ENCODE measurements at regions not wholly inside any gene's neighbourhood (a gene's known extent, or its start where the extent isn't known, plus 50 kb on each side); places are given as distances from the start of the nearest gene placed in this dataset.

GRCh38 chr10:131657985-131658330, 242.8 kb upstream of the PPP2R2D start:
- Histone ChIP-seq H3K36me3 (ENCODE audit: control insufficient read depth in 2 of 3, insufficient read depth in 3 of 3, low read length in 3 of 3) (no peaks in the 10 kb centered on the region), H3K27me3 (ENCODE audit: control insufficient read depth in 2 of 2, insufficient read depth in 2 of 2, low read length in 2 of 2) (no peaks in the 10 kb centered on the region), H3K4me1 (ENCODE audit: control insufficient read depth in 2 of 2, insufficient read depth in 2 of 2, low read length in 2 of 2) (no peaks in the 10 kb centered on the region), H3K9me3 (ENCODE audit: control insufficient read depth in 2 of 3, low read length in 3 of 3) (no peaks in the 10 kb centered on the region), H3K27ac (ENCODE audit: low read depth, low read length) (no peak overlapping the region), H3K4me3 (ENCODE audit: low read length) (no peak overlapping the region)
- ChIA-PET CTCF (no interaction called here), POLR2A (no interaction called here)
- Mint-ChIP-seq H3K4me1 (no peaks in the 10 kb centered on the region), H3K9me3 (peaks cover 0 to 9% (median 4%) of the 10 kb centered on the region in 11 donors), H3K4me3 (no peak overlapping the region), H3K27ac (no peak overlapping the region), H3K36me3 (peaks cover 0 to 6% (median 0%) of the 10 kb centered on the region in 5 donors), H3K27me3 (peaks cover 0 to 20% (median 7%) of the 10 kb centered on the region in 5 donors)
- intact Hi-C loops (cut with micrococcal nuclease) = no loop called here
- no peak for DNase-seq
- ATAC-seq = no peak

GRCh38 chr10:131658476-131659110, 242.2 kb upstream of the PPP2R2D start:
- no peak for ATAC-seq
- H3K4me3 Mint-ChIP-seq = no peak overlapping the region
- H3K4me1 Mint-ChIP-seq = peaks cover 0 to 2% (median 0%) of the 10 kb centered on the region in 7 donors

GRCh38 chr10:131660427-131660826, 240.4 kb upstream of the PPP2R2D start:
- intact Hi-C loops (cut with micrococcal nuclease) = no loop called here
- no peak for ATAC-seq
- POLR2A ChIA-PET = no interaction called here
- peaks cover 0 to 11% (median 3%) of the 10 kb centered on the region in 11 donors for H3K9me3 Mint-ChIP-seq
- Histone ChIP-seq H3K36me3 (ENCODE audit: control insufficient read depth in 2 of 3, insufficient read depth in 3 of 3, low read length in 3 of 3) (no peaks in the 10 kb centered on the region), H3K4me3 (ENCODE audit: low read length) (no peak overlapping the region), H3K9me3 (ENCODE audit: control insufficient read depth in 2 of 3, low read length in 3 of 3) (no peaks in the 10 kb centered on the region), H3K27ac (ENCODE audit: low read depth, low read length) (no peak overlapping the region), H3K27me3 (ENCODE audit: control insufficient read depth in 2 of 2, insufficient read depth in 2 of 2, low read length in 2 of 2) (no peaks in the 10 kb centered on the region), H3K4me1 (ENCODE audit: control insufficient read depth in 2 of 2, insufficient read depth in 2 of 2, low read length in 2 of 2) (no peaks in the 10 kb centered on the region)
- no peak for DNase-seq
- no peak overlapping the region for H3K4me3 Mint-ChIP-seq
- CTCF ChIA-PET = no interaction called here
- peaks cover 0 to 2% (median 0%) of the 10 kb centered on the region in 7 donors for H3K4me1 Mint-ChIP-seq
- no peaks in the 10 kb centered on the region for H3K36me3 Mint-ChIP-seq
- H3K27me3 Mint-ChIP-seq = peaks cover 0 to 14% (median 8%) of the 10 kb centered on the region in 5 donors
- no peak overlapping the region for H3K27ac Mint-ChIP-seq

More at GRCh38 chr10:131658476-131659110, 242.2 kb upstream of the PPP2R2D start:
- intact Hi-C loops (cut with micrococcal nuclease) = no loop called here
- ChIA-PET POLR2A (no interaction called here), CTCF (no interaction called here)
- H3K4me1 ChIP-seq (ENCODE audit: control insufficient read depth in 2 of 2, insufficient read depth in 2 of 2, low read length in 2 of 2) = no peaks in the 10 kb centered on the region
- H3K4me3 ChIP-seq (ENCODE audit: low read length) = no peak overlapping the region
- Mint-ChIP-seq H3K27me3 (peaks cover 0 to 18% (median 11%) of the 10 kb centered on the region in 5 donors), H3K27ac (no peak overlapping the region), H3K36me3 (peaks cover 0 to 6% (median 0%) of the 10 kb centered on the region in 5 donors), H3K9me3 (peaks cover 0 to 9% (median 4%) of the 10 kb centered on the region in 11 donors)
- no peaks in the 10 kb centered on the region for H3K9me3 ChIP-seq (ENCODE audit: control insufficient read depth in 2 of 3, low read length in 3 of 3)
- H3K27me3 ChIP-seq (ENCODE audit: control insufficient read depth in 2 of 2, insufficient read depth in 2 of 2, low read length in 2 of 2) = no peaks in the 10 kb centered on the region
- H3K36me3 ChIP-seq (ENCODE audit: control insufficient read depth in 2 of 3, insufficient read depth in 3 of 3, low read length in 3 of 3) = no peaks in the 10 kb centered on the region
- DNase-seq = no peak
- H3K27ac ChIP-seq (ENCODE audit: low read depth, low read length) = no peak overlapping the region

- H3K9me3 ChIP-seq (ENCODE audit: control insufficient read depth in 2 of 3, low read length in 3 of 3) = no peaks in the 10 kb centered on the region
- intact Hi-C loops (cut with micrococcal nuclease) = no loop called here
- no peaks in the 10 kb centered on the region for H3K27me3 ChIP-seq (ENCODE audit: control insufficient read depth in 2 of 2, insufficient read depth in 2 of 2, low read length in 2 of 2)
- Mint-ChIP-seq H3K4me3 (no peak overlapping the region), H3K27me3 (peaks cover 0 to 20% (median 8%) of the 10 kb centered on the region in 5 donors), H3K4me1 (peaks cover 0 to 2% (median 0%) of the 10 kb centered on the region in 7 donors), H3K27ac (no peak overlapping the region), H3K9me3 (peaks cover 0 to 15% (median 4%) of the 10 kb centered on the region in 11 donors), H3K36me3 (no peaks in the 10 kb centered on the region)
- H3K27ac ChIP-seq (ENCODE audit: low read depth, low read length) = no peak overlapping the region
- no peak overlapping the region for H3K4me3 ChIP-seq (ENCODE audit: low read length)
- ATAC-seq (no peak), DNase-seq (no peak)
- H3K36me3 ChIP-seq (ENCODE audit: control insufficient read depth in 2 of 3, insufficient read depth in 3 of 3, low read length in 3 of 3) = no peaks in the 10 kb centered on the region
- ChIA-PET POLR2A (no interaction called here), CTCF (no interaction called here)
- H3K4me1 ChIP-seq (ENCODE audit: control insufficient read depth in 2 of 2, insufficient read depth in 2 of 2, low read length in 2 of 2) = no peaks in the 10 kb centered on the region
Observed at GRCh38 chr10:131662851-131663250, 238.0 kb upstream of the PPP2R2D start.

GRCh38 chr10:131663351-131663750, 237.5 kb upstream of the PPP2R2D start:
- ChIA-PET POLR2A (no interaction called here), CTCF (no interaction called here)
- ATAC-seq (no peak), DNase-seq (no peak)
- Mint-ChIP-seq H3K9me3 (peaks cover 0 to 15% (median 4%) of the 10 kb centered on the region in 11 donors), H3K4me1 (peaks cover 0 to 2% (median 0%) of the 10 kb centered on the region in 7 donors), H3K27me3 (peaks cover 0 to 23% (median 8%) of the 10 kb centered on the region in 5 donors), H3K36me3 (no peaks in the 10 kb centered on the region), H3K4me3 (no peak overlapping the region), H3K27ac (no peak overlapping the region)
- no peaks in the 10 kb centered on the region for H3K9me3 ChIP-seq (ENCODE audit: control insufficient read depth in 2 of 3, low read length in 3 of 3)
- H3K36me3 ChIP-seq (ENCODE audit: control insufficient read depth in 2 of 3, insufficient read depth in 3 of 3, low read length in 3 of 3) = no peaks in the 10 kb centered on the region
- no peaks in the 10 kb centered on the region for H3K27me3 ChIP-seq (ENCODE audit: control insufficient read depth in 2 of 2, insufficient read depth in 2 of 2, low read length in 2 of 2)
- H3K4me1 ChIP-seq (ENCODE audit: control insufficient read depth in 2 of 2, insufficient read depth in 2 of 2, low read length in 2 of 2) = no peaks in the 10 kb centered on the region
- no peak overlapping the region for H3K27ac ChIP-seq (ENCODE audit: low read depth, low read length)
- H3K4me3 ChIP-seq (ENCODE audit: low read length) = no peak overlapping the region
- intact Hi-C loops (cut with micrococcal nuclease) = no loop called here

GRCh38 chr10:131666091-131666490, 234.7 kb upstream of the PPP2R2D start:
- Histone ChIP-seq H3K4me1 (ENCODE audit: control insufficient read depth in 2 of 2, insufficient read depth in 2 of 2, low read length in 2 of 2) (no peaks in the 10 kb centered on the region), H3K9me3 (ENCODE audit: control insufficient read depth in 2 of 3, low read length in 3 of 3) (peaks cover 0 to 3% (median 0%) of the 10 kb centered on the region in 3 experiments), H3K27me3 (ENCODE audit: control insufficient read depth in 2 of 2, insufficient read depth in 2 of 2, low read length in 2 of 2) (no peaks in the 10 kb centered on the region), H3K36me3 (ENCODE audit: control insufficient read depth in 2 of 3, insufficient read depth in 3 of 3, low read length in 3 of 3) (no peaks in the 10 kb centered on the region), H3K27ac (ENCODE audit: low read depth, low read length) (no peak overlapping the region), H3K4me3 (ENCODE audit: low read length) (no peak overlapping the region)
- peaks cover 0 to 10% (median 4%) of the 10 kb centered on the region in 11 donors for H3K9me3 Mint-ChIP-seq
- no peak overlapping the region for H3K27ac Mint-ChIP-seq
- CTCF ChIA-PET = no interaction called here
- H3K4me3 Mint-ChIP-seq = no peak overlapping the region
- H3K36me3 Mint-ChIP-seq = no peaks in the 10 kb centered on the region
- POLR2A ChIA-PET = no interaction called here
- DNase-seq (no peak), ATAC-seq (no peak)
- intact Hi-C loops (cut with micrococcal nuclease) = no loop called here
- peaks cover 0 to 2% (median 0%) of the 10 kb centered on the region in 7 donors for H3K4me1 Mint-ChIP-seq
- peaks cover 0 to 22% (median 4%) of the 10 kb centered on the region in 5 donors for H3K27me3 Mint-ChIP-seq

GRCh38 chr10:131667047-131667446, 233.8 kb upstream of the PPP2R2D start:
- intact Hi-C loops (cut with micrococcal nuclease) = no loop called here
- ATAC-seq (no peak), DNase-seq (no peak)
- Histone ChIP-seq H3K4me1 (ENCODE audit: control insufficient read depth in 2 of 2, insufficient read depth in 2 of 2, low read length in 2 of 2) (no peaks in the 10 kb centered on the region), H3K27ac (ENCODE audit: low read depth, low read length) (no peak overlapping the region), H3K27me3 (ENCODE audit: control insufficient read depth in 2 of 2, insufficient read depth in 2 of 2, low read length in 2 of 2) (no peaks in the 10 kb centered on the region), H3K9me3 (ENCODE audit: control insufficient read depth in 2 of 3, low read length in 3 of 3) (peaks cover 0 to 3% (median 0%) of the 10 kb centered on the region in 3 experiments), H3K36me3 (ENCODE audit: control insufficient read depth in 2 of 3, insufficient read depth in 3 of 3, low read length in 3 of 3) (no peaks in the 10 kb centered on the region), H3K4me3 (ENCODE audit: low read length) (no peak overlapping the region)
- CTCF ChIA-PET = no interaction called here
- POLR2A ChIA-PET = no interaction called here
- H3K27ac Mint-ChIP-seq = no peak overlapping the region
- no peaks in the 10 kb centered on the region for H3K36me3 Mint-ChIP-seq
- peaks cover 0 to 27% (median 4%) of the 10 kb centered on the region in 5 donors for H3K27me3 Mint-ChIP-seq
- H3K4me1 Mint-ChIP-seq = peaks cover 0 to 2% (median 0%) of the 10 kb centered on the region in 7 donors
- peaks cover 2 to 19% (median 6%) of the 10 kb centered on the region in 11 donors for H3K9me3 Mint-ChIP-seq
- no peak overlapping the region for H3K4me3 Mint-ChIP-seq
